Ovary (tissue), 7 donors: ENCODE measurements at regions not wholly inside any gene's neighbourhood (a gene's known extent, or its start where the extent isn't known, plus 50 kb on each side); places are given as distances from the start of the nearest gene placed in this dataset.

Experiments used
- DNase-seq, 5 donors: peaks; one replicate each; pipeline ENCODE4 v3.0.0-alpha.2; 2019 to 2020
- H3K27ac ChIP-seq, 2 donors: fragments of 200-600 bp; one replicate each; pipeline versions ENCODE4 v1.5.1 to v1.8.0; 2019 to 2022
- H3K27me3 ChIP-seq: fragments of 200-600 bp; one replicate; pipeline ENCODE4 v1.8.0; 2022
- H3K36me3 ChIP-seq: fragments of 200-600 bp; sonication (generic); one replicate; pipeline ENCODE4 v1.5.1; 2019
- H3K4me1 ChIP-seq: one replicate; pipeline ENCODE4 v1.8.1; 2013; ENCODE audit warnings: mild to moderate bottlenecking, moderate library complexity; ENCODE audit not compliant: insufficient read depth
- H3K4me3 ChIP-seq: fragments of 200-600 bp; sonication (generic); one replicate; pipeline ENCODE4 v1.5.1; 2017
- H3K9me3 ChIP-seq, 2 donors: fragments of 200-600 bp in 1 of 2; sonication (generic) in 1 of 2; one replicate each; pipeline versions ENCODE4 v1.5.1 to v1.8.1; 2013 to 2019; ENCODE audit warnings: mild to moderate bottlenecking in 1 of 2, moderate library complexity in 1 of 2
- EP300 ChIP-seq: sonication (generic); formaldehyde crosslinking; IDR thresholded peaks from one replicate; pipeline ENCODE4 v1.6.1; 2017; ENCODE audit warnings: antibody characterized with exemption
- POLR2A ChIP-seq: fragments of 450-650 bp; IDR thresholded peaks from one replicate; pipeline ENCODE4 v1.6.1; 2017; ENCODE audit warnings: antibody characterized with exemption, mild to moderate bottlenecking, moderate library complexity
- WGBS, 3 donors: extraction: QIAGEN DNeasy Blood & Tissue Kit in 1 of 3; methylation state at CpG; one replicate each; pipeline versions ENCODE4 v1.1.5 to v1.1.7; 2013 to 2017; 5-methylcytosine and 5-hydroxymethylcytosine counted together
- intact Hi-C, 4 donors: fragments of 100-400 bp; cut with DNase I; formaldehyde crosslinking; loops; one replicate each; pipeline versions ENCODE4 v1.11.0 to v1.15.1; 2022 to 2023
- TF ChIP-seq, protein P1 (sequence below), 3 donors: fragments of 450-650 bp in 2 of 3; fragments of 200-600 bp in 1 of 3; IDR thresholded peaks; one replicate each; pipeline versions ENCODE4 v1.5.1 to v1.8.0; 2016 to 2022; ENCODE audit warnings: antibody characterized with exemption in 3 of 3, mild to moderate bottlenecking in 1 of 3
- donor health status: DM: no; HTN: no; CAD: no; lungs with moderate emphysema.
- donor health status: DM: no; HTN: no; CAD: no.
- donor health status: Bipolar disorder and iron deficiency.
- donor health status: DM: no; HTN: no; CAD: no.
- donor health status: DM: yes; HTN: yes; CAD: no.

DNA sequence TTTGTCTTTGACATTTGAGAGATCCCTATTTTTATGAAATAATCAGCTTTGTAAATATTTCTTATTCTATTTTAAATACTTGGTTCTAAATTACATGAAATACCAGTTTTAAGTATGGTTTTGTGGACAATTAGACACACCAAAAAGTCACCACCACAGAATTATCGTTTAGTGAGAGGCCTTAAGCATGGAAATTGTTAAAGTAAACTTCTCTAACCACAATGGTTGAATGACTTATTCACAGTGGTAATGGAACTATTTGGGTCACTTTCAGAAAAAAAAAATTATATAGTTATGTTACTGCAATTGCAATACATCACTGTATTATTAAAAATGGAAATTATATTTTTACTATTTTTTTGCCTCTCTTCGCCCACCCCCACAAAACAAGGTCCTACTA, 1252.5 kb downstream of the EFNA5 start:
- no peaks in the 10 kb centered on the region for H3K4me1 ChIP-seq
- DNase-seq, result no peak
- no peaks in the 10 kb centered on the region for H3K36me3 ChIP-seq
- H3K9me3 ChIP-seq, result no peaks in the 10 kb centered on the region
- TF ChIP-seq POLR2A (no peak), EP300 (no peak)
- TF ChIP-seq, protein P1, sequence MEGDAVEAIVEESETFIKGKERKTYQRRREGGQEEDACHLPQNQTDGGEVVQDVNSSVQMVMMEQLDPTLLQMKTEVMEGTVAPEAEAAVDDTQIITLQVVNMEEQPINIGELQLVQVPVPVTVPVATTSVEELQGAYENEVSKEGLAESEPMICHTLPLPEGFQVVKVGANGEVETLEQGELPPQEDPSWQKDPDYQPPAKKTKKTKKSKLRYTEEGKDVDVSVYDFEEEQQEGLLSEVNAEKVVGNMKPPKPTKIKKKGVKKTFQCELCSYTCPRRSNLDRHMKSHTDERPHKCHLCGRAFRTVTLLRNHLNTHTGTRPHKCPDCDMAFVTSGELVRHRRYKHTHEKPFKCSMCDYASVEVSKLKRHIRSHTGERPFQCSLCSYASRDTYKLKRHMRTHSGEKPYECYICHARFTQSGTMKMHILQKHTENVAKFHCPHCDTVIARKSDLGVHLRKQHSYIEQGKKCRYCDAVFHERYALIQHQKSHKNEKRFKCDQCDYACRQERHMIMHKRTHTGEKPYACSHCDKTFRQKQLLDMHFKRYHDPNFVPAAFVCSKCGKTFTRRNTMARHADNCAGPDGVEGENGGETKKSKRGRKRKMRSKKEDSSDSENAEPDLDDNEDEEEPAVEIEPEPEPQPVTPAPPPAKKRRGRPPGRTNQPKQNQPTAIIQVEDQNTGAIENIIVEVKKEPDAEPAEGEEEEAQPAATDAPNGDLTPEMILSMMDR (IDR thresholded peaks at IDR 0.05), result no peak
- intact Hi-C loops, result no loop called here
- H3K27ac ChIP-seq, result no peak overlapping the region
- WGBS, 3 donors, result 87 to 91% (median 87%) methylated on average over 2 of the region's 2 CpGs
- H3K27me3 ChIP-seq, result no peaks in the 10 kb centered on the region
- H3K4me3 ChIP-seq, result no peak overlapping the region

- H3K4me3 ChIP-seq, result no peak overlapping the region
- H3K27ac ChIP-seq, result no peak overlapping the region
- WGBS, 3 donors, result 93 to 96% (median 94%) methylated on average over 6 of the region's 6 CpGs
- no peaks in the 10 kb centered on the region for H3K27me3 ChIP-seq
- intact Hi-C loops, result no loop called here
- no peaks in the 10 kb centered on the region for H3K36me3 ChIP-seq
- no peak for TF ChIP-seq EP300
- TF ChIP-seq, protein P1 (IDR thresholded peaks at IDR 0.05), result no peak
- no peak for TF ChIP-seq POLR2A
- no peaks in the 10 kb centered on the region for H3K9me3 ChIP-seq
- no peak for DNase-seq
- no peaks in the 10 kb centered on the region for H3K4me1 ChIP-seq
Measured at GRCh38 chr5:106417566-106417965, 1253.2 kb downstream of the EFNA5 start.

- Histone ChIP-seq H3K36me3 (no peaks in the 10 kb centered on the region), H3K9me3 (no peaks in the 10 kb centered on the region), H3K27ac (no peak overlapping the region), H3K4me3 (no peak overlapping the region), H3K27me3 (no peaks in the 10 kb centered on the region), H3K4me1 (no peaks in the 10 kb centered on the region)
- intact Hi-C loops, result no loop called here
- TF ChIP-seq, protein P1 (IDR thresholded peaks at IDR 0.05), result no peak
- no peak for TF ChIP-seq POLR2A
- no peak for TF ChIP-seq EP300
- DNase-seq, result no peak
- WGBS, 3 donors, result 93 to 100% (median 97%) methylated on average over 22 of the region's 22 CpGs
Measured at GRCh38 chr5:106417163-106417562, 1253.6 kb downstream of the EFNA5 start.

- Histone ChIP-seq H3K27ac (no peak overlapping the region), H3K9me3 (no peaks in the 10 kb centered on the region), H3K4me1 (no peaks in the 10 kb centered on the region), H3K4me3 (no peak overlapping the region), H3K27me3 (no peaks in the 10 kb centered on the region), H3K36me3 (no peaks in the 10 kb centered on the region)
- TF ChIP-seq EP300 (no peak), POLR2A (no peak)
- TF ChIP-seq, protein P1 (IDR thresholded peaks at IDR 0.05), result no peak
- no peak for DNase-seq
- intact Hi-C loops, result no loop called here
- 67 to 82% (median 81%) methylated on average over 4 of the region's 4 CpGs for WGBS, 3 donors
Measured at GRCh38 chr5:106415541-106415940, 1255.2 kb downstream of the EFNA5 start.

DNA sequence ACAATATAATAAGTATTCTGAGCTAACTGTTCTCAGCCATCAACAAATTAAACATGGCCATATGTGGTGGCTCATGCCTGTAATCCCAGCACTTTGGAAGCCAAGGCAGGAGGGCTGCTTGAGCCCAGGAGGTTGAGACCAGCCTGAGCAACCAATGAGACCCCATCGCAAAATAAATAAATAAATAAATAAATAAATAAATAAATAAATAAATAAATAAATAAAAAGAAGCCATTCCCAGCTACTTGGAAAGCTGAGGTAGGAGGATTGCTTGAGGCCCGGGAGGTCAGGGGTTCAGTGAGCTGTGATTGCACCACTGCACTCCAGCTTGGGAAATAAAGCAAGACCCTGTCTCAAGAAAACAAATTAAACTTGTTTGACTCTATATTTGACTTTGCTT, 1256.4 kb downstream of the EFNA5 start:
- intact Hi-C loops, result no loop called here
- no peak for TF ChIP-seq EP300
- TF ChIP-seq, protein P1 (IDR thresholded peaks at IDR 0.05), result no peak
- TF ChIP-seq POLR2A, result no peak
- no peak overlapping the region for H3K27ac ChIP-seq
- 93 to 99% (median 95%) methylated on average over 2 of the region's 2 CpGs for WGBS, 3 donors
- H3K36me3 ChIP-seq, result no peaks in the 10 kb centered on the region
- H3K9me3 ChIP-seq, result no peaks in the 10 kb centered on the region
- no peak for DNase-seq
- no peak overlapping the region for H3K4me3 ChIP-seq
- no peaks in the 10 kb centered on the region for H3K27me3 ChIP-seq
- no peaks in the 10 kb centered on the region for H3K4me1 ChIP-seq
